SK-N-SH (cell line): ENCODE measurements at regions not wholly inside any gene's neighbourhood (a gene's known extent, or its start where the extent isn't known, plus 50 kb on each side); places are given as distances from the start of the nearest gene placed in this dataset.

Experiments used
- CTCF ChIA-PET: fragments of 300-600, 350-600 bp; formaldehyde crosslinking; extraction: SDS; loops from one replicate; lab custom pipeline; 2021; lab: Yijun Ruan, JAX
- POLR2A ChIA-PET: fragments of 350-600 bp; sonication (Branson Sonifier 250); formaldehyde crosslinking; extraction: SDS; loops from one replicate; lab custom pipeline; 2020; ENCODE audit warnings: antibody characterized with exemption, inconsistent platforms; lab: Yijun Ruan, JAX
- DNase-seq: peaks from one replicate; pipeline ENCODE4 v3.0.0; 2012
- H2AFZ ChIP-seq: fragments of 200-600 bp; sonication (generic); 2 replicates; pipeline ENCODE4 v1.8.1; 2016; ENCODE audit warnings: antibody characterized with exemption, mild to moderate bottlenecking, low read depth
- H3F3A ChIP-seq: fragments of 200-600 bp; sonication (generic); replicated peaks from 2 replicates; pipeline ENCODE3; 2016; ENCODE audit warnings: antibody characterized with exemption, mild to moderate bottlenecking; ENCODE audit not compliant: insufficient read depth
- H3K27ac ChIP-seq, 2 experiments: fragments of 200-500 bp in 1 of 2; fragments of 200-600 bp in 1 of 2; sonication (Bioruptor generic) in 1 of 2; sonication (generic), shearing (Covaris generic) in 1 of 2; 2 replicates each; pipeline versions ENCODE4 v1.5.1 to v1.6.1; 2014 to 2016; ENCODE audit warnings: low read depth in 2 of 2, inconsistent platforms in 1 of 2, low read length in 1 of 2, mild to moderate bottlenecking in 1 of 2, mixed read lengths in 1 of 2
- H3K27me3 ChIP-seq: fragments of 200-600 bp; sonication (generic), shearing (Covaris generic); 2 replicates; pipeline ENCODE4 v1.6.1; 2016; ENCODE audit warnings: mixed run types; ENCODE audit not compliant: insufficient read depth
- H3K36me3 ChIP-seq, 2 experiments: fragments of 200-500 bp in 1 of 2; fragments of 200-600 bp in 1 of 2; sonication (Bioruptor generic) in 1 of 2; sonication (generic) in 1 of 2; replicated peaks in 1 of 2; 2 replicates each; pipeline versions ENCODE3 to v1.5.1; 2014 to 2016; ENCODE audit warnings: low read length in 1 of 2, mild to moderate bottlenecking in 1 of 2; ENCODE audit not compliant: insufficient read depth in 2 of 2, control insufficient read depth in 1 of 2
- H3K4me1 ChIP-seq, 2 experiments: fragments of 200-500 bp in 1 of 2; fragments of 200-600 bp in 1 of 2; sonication (Bioruptor generic) in 1 of 2; sonication (generic), shearing (Covaris generic) in 1 of 2; 2 replicates each; pipeline versions ENCODE4 v1.5.1 to v1.6.1; 2014 to 2016; ENCODE audit warnings: low read depth in 1 of 2, low read length in 1 of 2, mixed run types in 1 of 2; ENCODE audit not compliant: insufficient read depth in 2 of 2, control insufficient read depth in 1 of 2
- H3K4me2 ChIP-seq: fragments of 200-600 bp; sonication (generic), shearing (Covaris generic); 2 replicates; pipeline ENCODE4 v1.6.1; 2017; ENCODE audit warnings: mixed run types
- H3K4me3 ChIP-seq, 2 experiments: fragments of 200-500 bp in 1 of 2; fragments of 200-600 bp in 1 of 2; sonication (Bioruptor generic) in 1 of 2; sonication (generic), shearing (Covaris generic) in 1 of 2; 2 replicates each; pipeline versions ENCODE4 v1.5.1 to v1.8.1; 2014 to 2016; ENCODE audit warnings: low read depth in 2 of 2, inconsistent platforms in 1 of 2, low read length in 1 of 2, mild to moderate bottlenecking in 1 of 2, mixed read lengths in 1 of 2, moderate library complexity in 1 of 2
- H3K79me2 ChIP-seq: fragments of 200-600 bp; sonication (generic); 2 replicates; pipeline ENCODE4 v1.8.1; 2017; ENCODE audit warnings: mild to moderate bottlenecking; ENCODE audit not compliant: insufficient read depth
- H3K9ac ChIP-seq: fragments of 200-600 bp; sonication (generic); 2 replicates; pipeline ENCODE4 v1.6.1; 2017; ENCODE audit warnings: mixed run types
- H3K9me2 ChIP-seq: fragments of 200-600 bp; sonication (generic); 2 replicates; pipeline ENCODE4 v1.6.1; 2017; ENCODE audit warnings: mixed run types
- H3K9me3 ChIP-seq: fragments of 200-600 bp; sonication (generic); 2 replicates; pipeline ENCODE4 v1.6.1; 2017; ENCODE audit warnings: mixed run types, mild to moderate bottlenecking, moderate library complexity
- H4K20me1 ChIP-seq: fragments of 200-600 bp; sonication (generic); 2 replicates; pipeline ENCODE4 v1.6.1; 2017; ENCODE audit warnings: mild to moderate bottlenecking, mixed run types; ENCODE audit not compliant: insufficient read depth
- CHD2 ChIP-seq: fragments of 150-350 bp; IDR thresholded peaks from 2 replicates; pipeline ENCODE4 v1.6.1; 2018; ENCODE audit warnings: low read length; ENCODE audit not compliant: partially characterized antibody
- ELF1 ChIP-seq: IDR thresholded peaks from 2 replicates; pipeline ENCODE4 v1.4.0; 2012
- EP300 ChIP-seq, 2 experiments: IDR thresholded peaks; 2 replicates each; pipeline versions ENCODE4 v1.4.0 to v1.6.1; 2012; ENCODE audit warnings: borderline replicate concordance in 1 of 2, low read depth in 1 of 2, low read length in 1 of 2
- EZH2phosphoT487 ChIP-seq: fragments of 200-600 bp; sonication (generic); IDR thresholded peaks from 2 replicates; pipeline ENCODE4 v1.6.1; 2017; ENCODE audit warnings: low read depth, mixed run types, mild to moderate bottlenecking, antibody characterized with exemption, moderate library complexity, borderline replicate concordance
- FOSL2 ChIP-seq: IDR thresholded peaks from 2 replicates; pipeline ENCODE4 v1.4.0; 2012; ENCODE audit warnings: low read depth, mild to moderate bottlenecking, moderate library complexity, borderline replicate concordance
- FOXM1 ChIP-seq: IDR thresholded peaks from 2 replicates; pipeline ENCODE4 v1.4.0; 2012; ENCODE audit warnings: low read depth, mild to moderate bottlenecking
- GABPA ChIP-seq: IDR thresholded peaks from 2 replicates; pipeline ENCODE4 v1.4.0; 2012; ENCODE audit warnings: low read depth, mild to moderate bottlenecking
- GATA2 ChIP-seq: sonication (generic); formaldehyde crosslinking; IDR thresholded peaks from 2 replicates; pipeline ENCODE4 v1.5.0; 2020; ENCODE audit warnings: mild to moderate bottlenecking, missing genetic modification reagents
- MEF2A ChIP-seq: IDR thresholded peaks from 2 replicates; pipeline ENCODE4 v1.4.0; 2012; ENCODE audit warnings: low read depth, borderline replicate concordance
- NFIC ChIP-seq: IDR thresholded peaks from 2 replicates; pipeline ENCODE4 v1.4.0; 2012; ENCODE audit warnings: borderline replicate concordance
- NRF1 ChIP-seq: IDR thresholded peaks from 2 replicates; pipeline ENCODE4 v1.6.1; 2012; ENCODE audit warnings: low read depth, mild to moderate bottlenecking, low read length
- PBX3 ChIP-seq: IDR thresholded peaks from 2 replicates; pipeline ENCODE4; 2012
- POLR2AphosphoS5 ChIP-seq: IDR thresholded peaks from 2 replicates; pipeline ENCODE4 v1.6.1; 2012; ENCODE audit warnings: low read depth, low read length
- RAD21 ChIP-seq: IDR thresholded peaks from 2 replicates; pipeline ENCODE4 v1.6.1; 2012; ENCODE audit warnings: mild to moderate bottlenecking, low read length
- RFX5 ChIP-seq: IDR thresholded peaks from 2 replicates; pipeline ENCODE4 v1.6.1; 2012; ENCODE audit warnings: mild to moderate bottlenecking, improper control_type of control experiment, low read length
- RXRA ChIP-seq: IDR thresholded peaks from 2 replicates; pipeline ENCODE4 v1.4.0; 2012; ENCODE audit warnings: low read depth, mild to moderate bottlenecking, borderline replicate concordance
- SIN3A ChIP-seq: IDR thresholded peaks from 2 replicates; pipeline ENCODE4 v1.6.1; 2012; ENCODE audit warnings: low read depth, mild to moderate bottlenecking, low read length, moderate library complexity, borderline replicate concordance
- SMC3 ChIP-seq: IDR thresholded peaks from 2 replicates; pipeline ENCODE4 v1.6.1; 2012; ENCODE audit warnings: low read depth, low read length, improper control_type of control experiment
- TCF12 ChIP-seq: IDR thresholded peaks from 2 replicates; pipeline ENCODE4 v1.4.0; 2012
- TEAD4 ChIP-seq: IDR thresholded peaks from 2 replicates; pipeline ENCODE4 v1.4.0; 2012; ENCODE audit warnings: mild to moderate bottlenecking, borderline replicate concordance; ENCODE audit not compliant: insufficient read depth
- USF1 ChIP-seq: IDR thresholded peaks from 2 replicates; pipeline ENCODE4 v1.4.0; 2012; ENCODE audit warnings: low read depth, borderline replicate concordance
- YY1 ChIP-seq: IDR thresholded peaks from 2 replicates; pipeline ENCODE4 v1.4.0; 2012; ENCODE audit warnings: low read depth, mild to moderate bottlenecking
- WGBS: methylation state at CpG from one replicate; pipeline ENCODE4 v1.1.6; 2017; ENCODE audit warnings: low lambda C conversion rate; 5-methylcytosine and 5-hydroxymethylcytosine counted together
- TF ChIP-seq, protein P1 (sequence below): fragments of 200-600 bp; sonication (generic); IDR thresholded peaks from 2 replicates; pipeline ENCODE4 v1.6.1; 2017; ENCODE audit warnings: antibody characterized with exemption, mild to moderate bottlenecking, moderate library complexity
- TF ChIP-seq, protein P2 (sequence below): fragments of 150-350 bp; IDR thresholded peaks from 2 replicates; pipeline ENCODE4 v1.6.1; 2016; ENCODE audit warnings: mild to moderate bottlenecking, low read depth, low read length
- TF ChIP-seq, protein P3 (sequence below): IDR thresholded peaks from 2 replicates; pipeline ENCODE4 v1.6.1; 2012; ENCODE audit warnings: mild to moderate bottlenecking, low read depth, low read length, moderate library complexity
- TF ChIP-seq, protein P4 (sequence below): fragments of 150-350 bp; IDR thresholded peaks from 2 replicates; pipeline ENCODE4 v1.6.1; 2017; ENCODE audit warnings: antibody characterized with exemption, low read length, low read depth, borderline replicate concordance

- Histone ChIP-seq H3K4me1 (peaks cover 0 to 10% of the 10 kb centered on the region in 2 experiments; a peak in 1 of 4 replicates), H3K27me3 (no peaks in the 10 kb centered on the region), H3K9me2 (no peaks in the 10 kb centered on the region), H3F3A (peaks cover 13% of the 10 kb centered on the region), H4K20me1 (no peaks in the 10 kb centered on the region), H3K9ac (peak overlapping the region; percentile 22; the same call in 1 of the 2 replicates), H3K4me3 (no peak overlapping the region; a peak in 1 of 4 replicates), H2AFZ (peak overlapping the region; percentile 66; the same call in 1 of the 2 replicates), H3K79me2 (no peaks in the 10 kb centered on the region), H3K4me2 (peak overlapping the region; percentile 41), H3K36me3 (no peaks in the 10 kb centered on the region), H3K9me3 (no peaks in the 10 kb centered on the region), H3K27ac (peak overlapping the region in 1 of 2 experiments; percentile 48; a peak in 2 of 4 replicates)
- DNase-seq: no peak
- WGBS: 9% methylated on average over 3 of the region's 3 CpGs
- ChIA-PET POLR2A (no interaction called here), CTCF (no interaction called here)
- peak; percentile 76 for TF ChIP-seq TCF12
- no peak for TF ChIP-seq ELF1
- TF ChIP-seq NRF1: no peak
- TF ChIP-seq FOSL2: peak; percentile 87; the same call in 1 of the 2 replicates
- peak; percentile 59; the same call in 1 of the 2 replicates for TF ChIP-seq POLR2AphosphoS5
- no peak for TF ChIP-seq CHD2
- TF ChIP-seq USF1: no peak
- TF ChIP-seq MEF2A: 0 out of 2 replicates have a peak, but pooled peaks have one; percentile 6
- TF ChIP-seq GATA2 (CRISPR knock-in tag): no peak
- TF ChIP-seq, protein P1, sequence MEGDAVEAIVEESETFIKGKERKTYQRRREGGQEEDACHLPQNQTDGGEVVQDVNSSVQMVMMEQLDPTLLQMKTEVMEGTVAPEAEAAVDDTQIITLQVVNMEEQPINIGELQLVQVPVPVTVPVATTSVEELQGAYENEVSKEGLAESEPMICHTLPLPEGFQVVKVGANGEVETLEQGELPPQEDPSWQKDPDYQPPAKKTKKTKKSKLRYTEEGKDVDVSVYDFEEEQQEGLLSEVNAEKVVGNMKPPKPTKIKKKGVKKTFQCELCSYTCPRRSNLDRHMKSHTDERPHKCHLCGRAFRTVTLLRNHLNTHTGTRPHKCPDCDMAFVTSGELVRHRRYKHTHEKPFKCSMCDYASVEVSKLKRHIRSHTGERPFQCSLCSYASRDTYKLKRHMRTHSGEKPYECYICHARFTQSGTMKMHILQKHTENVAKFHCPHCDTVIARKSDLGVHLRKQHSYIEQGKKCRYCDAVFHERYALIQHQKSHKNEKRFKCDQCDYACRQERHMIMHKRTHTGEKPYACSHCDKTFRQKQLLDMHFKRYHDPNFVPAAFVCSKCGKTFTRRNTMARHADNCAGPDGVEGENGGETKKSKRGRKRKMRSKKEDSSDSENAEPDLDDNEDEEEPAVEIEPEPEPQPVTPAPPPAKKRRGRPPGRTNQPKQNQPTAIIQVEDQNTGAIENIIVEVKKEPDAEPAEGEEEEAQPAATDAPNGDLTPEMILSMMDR: no peak
- no peak for TF ChIP-seq GABPA
- TF ChIP-seq SMC3: no peak
- TF ChIP-seq, protein P2, sequence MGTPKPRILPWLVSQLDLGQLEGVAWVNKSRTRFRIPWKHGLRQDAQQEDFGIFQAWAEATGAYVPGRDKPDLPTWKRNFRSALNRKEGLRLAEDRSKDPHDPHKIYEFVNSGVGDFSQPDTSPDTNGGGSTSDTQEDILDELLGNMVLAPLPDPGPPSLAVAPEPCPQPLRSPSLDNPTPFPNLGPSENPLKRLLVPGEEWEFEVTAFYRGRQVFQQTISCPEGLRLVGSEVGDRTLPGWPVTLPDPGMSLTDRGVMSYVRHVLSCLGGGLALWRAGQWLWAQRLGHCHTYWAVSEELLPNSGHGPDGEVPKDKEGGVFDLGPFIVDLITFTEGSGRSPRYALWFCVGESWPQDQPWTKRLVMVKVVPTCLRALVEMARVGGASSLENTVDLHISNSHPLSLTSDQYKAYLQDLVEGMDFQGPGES: no peak
- no peak for TF ChIP-seq RAD21
- peak; percentile 66 for TF ChIP-seq PBX3
- no peak for TF ChIP-seq RFX5
- no peak for TF ChIP-seq EZH2phosphoT487
- TF ChIP-seq SIN3A: no peak
- peak in 1 of 2 experiments; percentile 87; a peak in 1 of 4 replicates for TF ChIP-seq EP300 (IDR thresholded peaks at IDR 0.05; ENCODE audit: borderline replicate concordance in 1 of 2, low read depth in 1 of 2, low read length in 1 of 2)
- TF ChIP-seq, protein P3, sequence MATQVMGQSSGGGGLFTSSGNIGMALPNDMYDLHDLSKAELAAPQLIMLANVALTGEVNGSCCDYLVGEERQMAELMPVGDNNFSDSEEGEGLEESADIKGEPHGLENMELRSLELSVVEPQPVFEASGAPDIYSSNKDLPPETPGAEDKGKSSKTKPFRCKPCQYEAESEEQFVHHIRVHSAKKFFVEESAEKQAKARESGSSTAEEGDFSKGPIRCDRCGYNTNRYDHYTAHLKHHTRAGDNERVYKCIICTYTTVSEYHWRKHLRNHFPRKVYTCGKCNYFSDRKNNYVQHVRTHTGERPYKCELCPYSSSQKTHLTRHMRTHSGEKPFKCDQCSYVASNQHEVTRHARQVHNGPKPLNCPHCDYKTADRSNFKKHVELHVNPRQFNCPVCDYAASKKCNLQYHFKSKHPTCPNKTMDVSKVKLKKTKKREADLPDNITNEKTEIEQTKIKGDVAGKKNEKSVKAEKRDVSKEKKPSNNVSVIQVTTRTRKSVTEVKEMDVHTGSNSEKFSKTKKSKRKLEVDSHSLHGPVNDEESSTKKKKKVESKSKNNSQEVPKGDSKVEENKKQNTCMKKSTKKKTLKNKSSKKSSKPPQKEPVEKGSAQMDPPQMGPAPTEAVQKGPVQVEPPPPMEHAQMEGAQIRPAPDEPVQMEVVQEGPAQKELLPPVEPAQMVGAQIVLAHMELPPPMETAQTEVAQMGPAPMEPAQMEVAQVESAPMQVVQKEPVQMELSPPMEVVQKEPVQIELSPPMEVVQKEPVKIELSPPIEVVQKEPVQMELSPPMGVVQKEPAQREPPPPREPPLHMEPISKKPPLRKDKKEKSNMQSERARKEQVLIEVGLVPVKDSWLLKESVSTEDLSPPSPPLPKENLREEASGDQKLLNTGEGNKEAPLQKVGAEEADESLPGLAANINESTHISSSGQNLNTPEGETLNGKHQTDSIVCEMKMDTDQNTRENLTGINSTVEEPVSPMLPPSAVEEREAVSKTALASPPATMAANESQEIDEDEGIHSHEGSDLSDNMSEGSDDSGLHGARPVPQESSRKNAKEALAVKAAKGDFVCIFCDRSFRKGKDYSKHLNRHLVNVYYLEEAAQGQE: no peak
- no peak for TF ChIP-seq FOXM1
- TF ChIP-seq, protein P4, sequence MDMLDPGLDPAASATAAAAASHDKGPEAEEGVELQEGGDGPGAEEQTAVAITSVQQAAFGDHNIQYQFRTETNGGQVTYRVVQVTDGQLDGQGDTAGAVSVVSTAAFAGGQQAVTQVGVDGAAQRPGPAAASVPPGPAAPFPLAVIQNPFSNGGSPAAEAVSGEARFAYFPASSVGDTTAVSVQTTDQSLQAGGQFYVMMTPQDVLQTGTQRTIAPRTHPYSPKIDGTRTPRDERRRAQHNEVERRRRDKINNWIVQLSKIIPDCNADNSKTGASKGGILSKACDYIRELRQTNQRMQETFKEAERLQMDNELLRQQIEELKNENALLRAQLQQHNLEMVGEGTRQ: no peak
- TF ChIP-seq YY1: 0 out of 2 replicates have a peak, but pooled peaks have one; percentile 31
- TF ChIP-seq NFIC: peak; percentile 98
- peak; percentile 69; the same call in 1 of the 2 replicates for TF ChIP-seq RXRA
- TF ChIP-seq TEAD4: peak; percentile 86
These were observed 346.6 kb downstream of the AASDHPPT start for GRCh38 chr11:106424111-106424510.
